Ishikawa (cell line): ENCODE measurements at regions not wholly inside any gene's neighbourhood (a gene's known extent, or its start where the extent isn't known, plus 50 kb on each side); places are given as distances from the start of the nearest gene placed in this dataset.
A peak's percentile ranks its signal among the peaks of the same experiment; 100 is the strongest.

Experiments used
- CEBPB ChIP-seq: IDR thresholded peaks from 2 replicates; pipeline ENCODE4 v1.6.1; 2012
- CREB1 ChIP-seq: IDR thresholded peaks from 2 replicates; pipeline ENCODE4 v1.6.1; 2012; ENCODE audit warnings: low read depth
- EGR1 ChIP-seq: IDR thresholded peaks from 2 replicates; pipeline ENCODE4 v1.6.1; 2012
- EP300 ChIP-seq: IDR thresholded peaks from 2 replicates; pipeline ENCODE4 v1.6.1; 2012; ENCODE audit warnings: borderline replicate concordance
- FOXM1 ChIP-seq: IDR thresholded peaks from 2 replicates; pipeline ENCODE4 v1.6.1; 2012; ENCODE audit warnings: low read depth, borderline replicate concordance
- NFIC ChIP-seq: IDR thresholded peaks from 2 replicates; pipeline ENCODE4 v1.6.1; 2012
- RAD21 ChIP-seq: IDR thresholded peaks from 2 replicates; pipeline ENCODE4 v1.6.1; 2012; ENCODE audit warnings: low read depth
- TAF1 ChIP-seq: IDR thresholded peaks from 2 replicates; pipeline ENCODE4 v1.6.1; 2012; ENCODE audit warnings: low read depth, mild to moderate bottlenecking
- TCF12 ChIP-seq: IDR thresholded peaks from 2 replicates; pipeline ENCODE4 v1.6.1; 2012; ENCODE audit warnings: low read depth
- TEAD4 ChIP-seq: IDR thresholded peaks from 2 replicates; pipeline ENCODE4 v1.6.1; 2012
- YY1 ChIP-seq: IDR thresholded peaks from 2 replicates; pipeline ENCODE4 v1.6.1; 2012; ENCODE audit warnings: low read depth
- ZBTB7A ChIP-seq: IDR thresholded peaks from 2 replicates; pipeline ENCODE4 v1.6.1; 2012; ENCODE audit warnings: low read depth
- TF ChIP-seq, protein P1 (sequence below): IDR thresholded peaks from 2 replicates; pipeline ENCODE4 v1.6.1; 2012; ENCODE audit warnings: low read depth, mild to moderate bottlenecking
- TF ChIP-seq, protein P2 (sequence below): IDR thresholded peaks from 2 replicates; pipeline ENCODE4 v1.6.1; 2012
- TF ChIP-seq, protein P3 (sequence below): IDR thresholded peaks from 2 replicates; pipeline ENCODE4 v1.6.1; 2012

DNA sequence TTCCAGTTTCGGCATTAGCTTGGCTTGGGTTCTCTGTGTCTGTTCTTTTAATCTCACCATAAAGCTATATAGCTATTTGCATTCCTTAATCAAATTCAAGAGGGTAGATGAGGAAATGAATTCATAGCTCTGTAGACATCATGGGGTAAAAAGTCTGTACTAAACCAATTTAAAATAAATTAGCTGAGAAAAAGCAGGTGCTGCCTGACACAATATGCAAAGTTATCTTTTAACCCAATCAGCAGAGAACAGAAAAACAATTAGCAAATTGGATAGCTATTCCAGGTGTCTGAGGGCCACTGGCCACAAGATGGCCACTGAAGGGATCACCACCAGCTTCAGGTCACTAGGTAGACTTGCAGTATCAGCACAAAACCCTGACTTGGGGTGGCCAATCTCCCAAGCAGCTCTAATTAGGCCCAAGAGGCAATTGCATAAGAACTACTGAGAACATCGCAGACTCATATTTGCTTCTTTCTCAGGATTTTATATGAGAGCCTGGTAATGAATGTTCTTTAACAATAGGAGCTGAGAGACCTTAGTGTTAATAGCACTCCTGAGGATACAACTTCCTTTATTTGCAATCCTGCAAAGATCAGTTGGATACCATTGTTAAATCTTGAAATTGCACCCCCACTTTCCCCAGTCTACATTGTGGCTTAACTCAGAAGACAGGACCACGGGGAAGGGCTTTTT is 494.3 kb downstream of the PDCD6IP start:
- TF ChIP-seq FOXM1 (no peak), RAD21 (no peak), NFIC (no peak), EGR1 (no peak), EP300 (no peak), YY1 (no peak), TCF12 (no peak), CEBPB (no peak), TEAD4 (no peak), ZBTB7A (no peak), CREB1 (no peak), TAF1 (no peak)
- TF ChIP-seq, protein P1, sequence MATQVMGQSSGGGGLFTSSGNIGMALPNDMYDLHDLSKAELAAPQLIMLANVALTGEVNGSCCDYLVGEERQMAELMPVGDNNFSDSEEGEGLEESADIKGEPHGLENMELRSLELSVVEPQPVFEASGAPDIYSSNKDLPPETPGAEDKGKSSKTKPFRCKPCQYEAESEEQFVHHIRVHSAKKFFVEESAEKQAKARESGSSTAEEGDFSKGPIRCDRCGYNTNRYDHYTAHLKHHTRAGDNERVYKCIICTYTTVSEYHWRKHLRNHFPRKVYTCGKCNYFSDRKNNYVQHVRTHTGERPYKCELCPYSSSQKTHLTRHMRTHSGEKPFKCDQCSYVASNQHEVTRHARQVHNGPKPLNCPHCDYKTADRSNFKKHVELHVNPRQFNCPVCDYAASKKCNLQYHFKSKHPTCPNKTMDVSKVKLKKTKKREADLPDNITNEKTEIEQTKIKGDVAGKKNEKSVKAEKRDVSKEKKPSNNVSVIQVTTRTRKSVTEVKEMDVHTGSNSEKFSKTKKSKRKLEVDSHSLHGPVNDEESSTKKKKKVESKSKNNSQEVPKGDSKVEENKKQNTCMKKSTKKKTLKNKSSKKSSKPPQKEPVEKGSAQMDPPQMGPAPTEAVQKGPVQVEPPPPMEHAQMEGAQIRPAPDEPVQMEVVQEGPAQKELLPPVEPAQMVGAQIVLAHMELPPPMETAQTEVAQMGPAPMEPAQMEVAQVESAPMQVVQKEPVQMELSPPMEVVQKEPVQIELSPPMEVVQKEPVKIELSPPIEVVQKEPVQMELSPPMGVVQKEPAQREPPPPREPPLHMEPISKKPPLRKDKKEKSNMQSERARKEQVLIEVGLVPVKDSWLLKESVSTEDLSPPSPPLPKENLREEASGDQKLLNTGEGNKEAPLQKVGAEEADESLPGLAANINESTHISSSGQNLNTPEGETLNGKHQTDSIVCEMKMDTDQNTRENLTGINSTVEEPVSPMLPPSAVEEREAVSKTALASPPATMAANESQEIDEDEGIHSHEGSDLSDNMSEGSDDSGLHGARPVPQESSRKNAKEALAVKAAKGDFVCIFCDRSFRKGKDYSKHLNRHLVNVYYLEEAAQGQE = no peak
- TF ChIP-seq, protein P2, sequence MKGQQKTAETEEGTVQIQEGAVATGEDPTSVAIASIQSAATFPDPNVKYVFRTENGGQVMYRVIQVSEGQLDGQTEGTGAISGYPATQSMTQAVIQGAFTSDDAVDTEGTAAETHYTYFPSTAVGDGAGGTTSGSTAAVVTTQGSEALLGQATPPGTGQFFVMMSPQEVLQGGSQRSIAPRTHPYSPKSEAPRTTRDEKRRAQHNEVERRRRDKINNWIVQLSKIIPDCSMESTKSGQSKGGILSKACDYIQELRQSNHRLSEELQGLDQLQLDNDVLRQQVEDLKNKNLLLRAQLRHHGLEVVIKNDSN = no peak
- TF ChIP-seq, protein P3, sequence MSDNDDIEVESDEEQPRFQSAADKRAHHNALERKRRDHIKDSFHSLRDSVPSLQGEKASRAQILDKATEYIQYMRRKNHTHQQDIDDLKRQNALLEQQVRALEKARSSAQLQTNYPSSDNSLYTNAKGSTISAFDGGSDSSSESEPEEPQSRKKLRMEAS = no peak

DNA sequence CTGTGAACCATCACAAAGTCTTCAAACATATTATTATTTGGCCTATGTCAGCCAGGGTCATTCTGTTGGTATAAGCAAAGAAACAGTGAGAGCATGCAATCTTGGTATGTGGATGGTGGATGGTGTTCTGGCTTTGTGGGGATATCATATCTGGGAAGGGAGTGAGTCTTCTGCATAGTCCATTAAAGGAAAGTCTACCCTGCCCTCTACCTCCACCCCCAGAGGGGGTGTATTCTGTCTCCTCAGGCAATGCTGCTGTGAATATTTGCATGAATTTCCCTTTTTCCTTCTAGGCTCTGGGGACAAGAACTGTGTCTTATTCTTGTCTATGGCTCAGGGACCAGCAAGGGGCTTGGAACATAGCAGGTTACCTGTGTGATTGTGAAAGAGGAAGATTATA is 495.8 kb downstream of the PDCD6IP start:
- TF ChIP-seq TAF1 (no peak), RAD21 (no peak), YY1 (no peak), EGR1 (no peak), FOXM1 (no peak), CEBPB (no peak), CREB1 (no peak), ZBTB7A (no peak), TEAD4 (no peak), EP300 (no peak), NFIC (no peak)
- TF ChIP-seq, protein P3 = no peak

DNA sequence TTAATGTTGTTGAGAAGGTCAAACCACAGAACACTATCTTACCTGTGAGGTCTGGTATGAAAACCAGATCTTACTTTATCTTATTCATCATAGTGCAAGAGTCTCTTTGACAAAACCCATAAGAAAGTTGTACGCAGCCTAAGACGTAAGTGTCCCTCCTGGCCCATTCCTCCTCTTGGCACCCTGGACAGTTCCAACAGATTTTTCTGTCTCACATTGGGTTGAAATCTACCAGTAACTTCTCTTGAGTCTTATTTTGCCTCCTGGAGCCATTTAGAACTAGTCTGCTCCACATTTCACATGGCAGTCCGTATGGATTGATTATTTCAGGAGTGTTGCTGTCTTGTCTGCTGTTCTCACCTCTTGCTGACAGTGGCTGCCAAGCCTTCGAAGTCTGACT is 498.4 kb downstream of the PDCD6IP start:
- TF ChIP-seq NFIC (no peak), CREB1 (no peak)
- TF ChIP-seq, protein P3 = no peak
- TF ChIP-seq, protein P1 = peak; percentile 67

DNA sequence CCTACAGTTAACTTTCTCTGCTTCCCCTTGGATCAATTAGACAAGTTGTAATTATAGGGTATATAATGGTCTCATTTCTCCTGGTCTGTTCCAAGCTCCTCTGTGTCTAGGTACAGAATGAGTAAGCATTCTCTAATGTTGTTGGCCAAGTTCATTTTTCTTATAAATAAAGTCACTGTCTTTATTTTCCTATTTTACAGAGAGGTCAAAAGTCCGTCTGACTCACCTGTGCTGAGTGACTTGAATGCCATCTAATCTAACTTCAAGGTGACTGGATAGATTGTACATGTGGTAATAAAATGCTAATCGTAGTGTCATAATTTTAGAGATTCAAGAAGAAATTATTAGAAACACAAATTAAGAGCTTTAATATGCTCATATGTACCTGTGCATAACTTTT is 500.2 kb downstream of the PDCD6IP start:
- TF ChIP-seq YY1 = no peak
- TF ChIP-seq EP300 = no peak
- TF ChIP-seq CEBPB = no peak
- no peak for TF ChIP-seq TAF1
- no peak for TF ChIP-seq ZBTB7A
- no peak for TF ChIP-seq FOXM1
- TF ChIP-seq, protein P2 = no peak
- TF ChIP-seq TCF12 = no peak
- TF ChIP-seq, protein P3 = no peak
- no peak for TF ChIP-seq NFIC
- TF ChIP-seq TEAD4 = no peak
- no peak for TF ChIP-seq CREB1
- no peak for TF ChIP-seq EGR1

DNA sequence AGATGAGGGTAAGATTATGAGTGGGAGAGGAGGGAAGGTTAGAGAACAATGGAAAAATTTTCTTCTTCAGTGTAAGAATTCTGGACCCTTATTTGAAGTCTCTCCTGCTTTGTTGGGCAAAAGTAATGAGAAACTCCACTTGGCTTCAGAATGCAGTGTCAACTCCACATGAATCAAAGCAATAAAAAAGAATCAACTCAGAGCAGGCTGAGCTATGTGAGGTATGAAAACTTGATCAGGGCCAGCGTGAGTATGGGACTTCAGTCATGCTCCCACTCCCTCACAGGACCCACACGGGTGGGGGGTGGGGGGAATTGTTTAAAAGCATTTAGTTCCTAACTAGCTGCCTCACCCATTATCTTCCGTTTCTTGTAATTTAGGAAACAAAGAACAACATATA is 502.2 kb downstream of the PDCD6IP start:
- TF ChIP-seq ZBTB7A (no peak), TAF1 (no peak), YY1 (no peak)

DNA sequence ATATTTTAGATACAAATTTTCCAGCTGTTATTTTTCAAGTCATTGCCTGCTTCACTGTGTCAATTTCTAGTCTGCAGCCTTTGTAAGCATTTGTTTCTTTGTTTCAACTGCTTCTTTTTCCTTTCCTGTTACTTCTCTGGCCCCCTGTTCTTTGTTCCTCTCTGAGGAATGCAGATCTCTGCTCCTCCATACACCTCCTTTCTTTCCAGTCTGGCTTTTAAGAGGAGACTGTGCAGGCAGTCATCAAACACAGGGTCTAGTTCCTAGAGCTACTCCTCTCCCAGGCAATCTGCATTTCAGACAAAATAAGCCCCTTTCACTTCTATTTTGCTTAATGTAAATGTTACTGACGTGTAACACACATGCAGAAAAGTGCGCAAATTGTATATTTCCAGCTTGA is 502.9 kb downstream of the PDCD6IP start:
- TF ChIP-seq YY1 = no peak
- TF ChIP-seq TAF1 = no peak
- TF ChIP-seq, protein P1 = no peak
- TF ChIP-seq, protein P2 = no peak
- no peak for TF ChIP-seq ZBTB7A
- no peak for TF ChIP-seq NFIC
- TF ChIP-seq TEAD4 = no peak
- no peak for TF ChIP-seq CEBPB
- TF ChIP-seq FOXM1 = no peak
- TF ChIP-seq EP300 = no peak
- TF ChIP-seq RAD21 = no peak
- TF ChIP-seq, protein P3 = no peak
- TF ChIP-seq EGR1 = no peak
- TF ChIP-seq TCF12 = no peak
- no peak for TF ChIP-seq CREB1
